ENCODE measurements at regions not wholly inside any gene's neighbourhood (a gene's known extent, or its start where the extent isn't known, plus 50 kb on each side); places are given as distances from the start of the nearest gene placed in this dataset.

- Histone ChIP-seq H3K9ac (ENCODE audit: insufficient read depth, low read depth, low read length) (no peak overlapping the region), H3K27ac (ENCODE audit: extremely low read length, insufficient read depth, low read length) (no peak overlapping the region), H2AFZ (ENCODE audit: low read length) (no peak overlapping the region), H3K36me3 (replicated peaks in 1 of 2; ENCODE audit: control insufficient read depth in 1 of 2, insufficient read depth in 2 of 2, low read length in 2 of 2) (no peaks in the 10 kb centered on the region), H4K20me1 (ENCODE audit: insufficient read depth, low read length) (no peaks in the 10 kb centered on the region), H3K4me1 (ENCODE audit: insufficient read depth, low read length) (peaks cover 17% of the 10 kb centered on the region; the same call in 1 of the 2 replicates), H3K4me2 (ENCODE audit: low read depth, low read length) (no peak overlapping the region), H3K27me3 (ENCODE audit: control insufficient read depth in 1 of 2, insufficient read depth in 2 of 2, low read length in 2 of 2) (peaks cover 0 to 10% of the 10 kb centered on the region in 2 experiments), H3K79me2 (ENCODE audit: insufficient read depth, low read length) (no peaks in the 10 kb centered on the region), H3K9me3 (ENCODE audit: low read length) (no peaks in the 10 kb centered on the region), H3K4me3 (replicated peaks in 1 of 3; ENCODE audit: insufficient read depth in 1 of 3, low read depth in 2 of 3, low read length in 3 of 3) (no peak overlapping the region)
- CTCF ChIA-PET (ENCODE audit: low intra/inter-chr PET ratio, low total read pairs) = interaction anchor here (0.6 kb wide), 1 partner anchor 280 kb away, joined by 3 read pairs; no protein-coding TSS in a partner anchor
- 71% methylated on average over 11 of the region's 11 CpGs for WGBS (ENCODE audit: low lambda C conversion rate)
- no TSS peak for BruUV-seq (replicated peaks)
- FAIRE-seq (no peak), DNase-seq (ENCODE audit: low spot score) (no peak), ATAC-seq (no peak)
- POLR2A ChIA-PET = no interaction called here
- intact Hi-C loops (cut with micrococcal nuclease; ENCODE audit: unreplicated experiment) = no loop called here
- in situ Hi-C loops (cut with HindIII; ENCODE audit: extremely low pct_ligation_motif_present, low pct_unique_long_range_greater_than_20kb) = no loop called here
- no peak for TF ChIP-seq ARID4A (CRISPR knock-in tag; IDR thresholded peaks at IDR 0.05; ENCODE audit: borderline replicate concordance)
- TF ChIP-seq ZFP41 (CRISPR knock-in tag; IDR thresholded peaks at IDR 0.05; ENCODE audit: borderline replicate concordance) = no peak
- no peak for TF ChIP-seq KMT2A (CRISPR knock-in tag; IDR thresholded peaks at IDR 0.05)
- TF ChIP-seq SIN3A (IDR thresholded peaks at IDR 0.05; ENCODE audit: borderline replicate concordance, low read depth, low read length) = no peak
- no peak for TF ChIP-seq ZNF646 (CRISPR knock-in tag; IDR thresholded peaks at IDR 0.05)
- TF ChIP-seq ZNF747 (CRISPR knock-in tag; IDR thresholded peaks at IDR 0.05; ENCODE audit: borderline replicate concordance) = no peak
- TF ChIP-seq ZMAT3 (CRISPR knock-in tag; conservative IDR thresholded peaks at IDR 0.05) = no peak
- no peak for TF ChIP-seq ZBTB43 (CRISPR knock-in tag; conservative IDR thresholded peaks at IDR 0.05)
- TF ChIP-seq ZMYM2 (CRISPR knock-in tag; IDR thresholded peaks at IDR 0.05) = no peak
Measured at GRCh38 chr15:101580431-101580830, 71.8 kb downstream of the TM2D3 start.
